Stimulated activated CD4-positive, alpha-beta T cell treated with anti-CD3 and anti-CD28 coated beads, Interleukin-1b, Interleukin-23, amount 100 ng/mL, for 4 hours (primary cell): ENCODE measurements at regions not wholly inside any gene's neighbourhood (a gene's known extent, or its start where the extent isn't known, plus 50 kb on each side); places are given as distances from the start of the nearest gene placed in this dataset.

Source experiments
- DNase-seq, 2 donors: peaks; one replicate each; pipeline ENCODE4 v3.0.0-alpha.2; 2020; ENCODE audit warnings: low read depth in 2 of 2

DNA sequence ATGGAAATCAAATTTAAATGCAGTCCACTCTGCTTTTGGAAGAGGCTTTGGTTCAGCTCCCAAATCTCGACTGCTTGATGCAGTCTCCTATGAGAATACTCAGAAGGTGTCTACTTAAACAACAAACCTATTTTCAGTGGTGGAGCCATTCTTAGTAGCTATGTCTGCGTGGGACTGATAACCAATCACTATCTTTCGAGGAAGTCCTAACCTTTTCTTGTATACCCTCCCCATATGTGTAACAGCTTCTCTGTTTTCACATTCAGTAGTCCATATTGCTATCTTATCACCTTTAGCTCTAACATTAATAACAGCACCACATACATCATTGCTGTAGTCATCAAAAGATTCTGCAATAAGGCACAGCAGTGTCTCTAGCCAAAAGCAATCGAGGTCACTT lies 333.0 kb upstream of the ATP11B start:
- DNase-seq, result no peak

- DNase-seq, result no peak
Observed at GRCh38 chr3:182462152-182462551, 331.2 kb upstream of the ATP11B start.

DNA sequence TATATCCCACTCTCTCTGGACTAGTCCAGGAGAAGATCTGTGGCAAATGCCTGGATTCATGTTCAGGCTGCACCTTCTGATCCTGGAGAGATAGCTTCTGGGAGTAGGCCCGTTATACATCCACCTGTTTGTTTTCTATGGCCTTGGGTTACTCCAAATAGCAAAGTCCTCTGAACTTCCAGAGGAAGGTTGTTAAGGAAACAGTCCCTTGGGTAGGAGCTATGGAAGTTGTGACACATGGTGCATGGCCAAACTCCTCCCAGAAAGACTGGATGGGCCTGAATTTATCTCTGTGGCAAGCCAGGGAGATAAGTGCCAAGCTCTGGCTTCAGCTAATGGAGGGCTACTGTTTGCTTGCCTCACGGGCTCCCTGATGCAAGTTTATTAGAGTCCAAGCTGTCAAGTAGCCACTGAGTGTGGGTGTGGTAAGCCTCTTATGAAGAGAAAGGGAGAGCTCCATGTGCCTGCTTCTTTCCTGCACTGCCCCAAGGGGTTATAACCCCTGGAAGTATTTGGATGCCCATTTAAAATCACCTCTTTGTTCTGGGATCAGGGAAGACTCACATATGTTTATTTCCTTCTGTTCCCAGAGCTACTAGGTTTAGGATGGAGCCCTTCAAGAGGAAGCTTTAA lies 328.7 kb upstream of the ATP11B start:
- DNase-seq, result no peak

DNA sequence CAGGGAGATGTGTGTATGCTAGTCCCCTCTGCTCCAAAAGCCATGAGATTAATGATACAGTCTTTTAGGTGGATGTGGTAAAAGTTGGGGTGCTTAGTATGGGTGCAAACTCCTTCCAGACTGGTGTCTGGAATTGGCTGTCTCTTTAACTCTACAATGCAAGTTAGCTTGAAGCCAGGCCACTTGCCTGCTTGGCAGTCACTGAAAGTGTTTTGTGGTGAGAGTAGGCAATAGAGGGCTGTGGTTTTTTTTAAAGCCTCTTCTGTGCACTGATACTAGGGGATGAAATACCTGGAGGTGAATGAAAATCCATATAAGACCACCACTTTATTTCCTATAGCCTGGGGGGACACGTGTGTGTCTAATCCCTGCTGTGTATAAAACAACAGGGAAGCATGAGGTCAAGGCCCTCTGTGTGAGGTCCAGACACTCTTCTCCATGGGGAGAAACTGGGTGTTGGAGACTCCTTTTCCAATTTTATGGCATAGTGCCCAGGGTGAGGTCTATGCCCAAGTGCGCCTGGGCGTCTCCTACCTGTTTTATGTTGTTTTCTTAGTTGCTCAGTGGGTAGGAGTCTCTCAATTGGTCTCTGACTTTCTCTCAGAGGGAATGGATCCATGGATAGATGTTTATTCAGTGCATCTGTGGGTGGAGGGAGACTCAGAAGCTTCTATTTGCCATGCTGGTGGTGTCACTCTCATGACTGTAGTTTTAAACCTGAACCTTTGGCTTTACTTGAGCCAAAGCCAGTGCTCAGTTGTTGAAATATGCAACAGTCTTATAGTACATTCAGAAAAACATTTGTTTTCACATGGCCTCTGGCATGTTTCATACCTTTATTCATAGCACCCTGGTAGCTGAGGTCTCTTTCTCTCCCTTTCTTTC lies 327.8 kb upstream of the ATP11B start:
- no peak for DNase-seq

- DNase-seq, result no peak
Observed at GRCh38 chr3:182469086-182469485, 324.2 kb upstream of the ATP11B start.

- DNase-seq, result no peak
Observed at GRCh38 chr3:182470187-182470586, 323.1 kb upstream of the ATP11B start.

DNA sequence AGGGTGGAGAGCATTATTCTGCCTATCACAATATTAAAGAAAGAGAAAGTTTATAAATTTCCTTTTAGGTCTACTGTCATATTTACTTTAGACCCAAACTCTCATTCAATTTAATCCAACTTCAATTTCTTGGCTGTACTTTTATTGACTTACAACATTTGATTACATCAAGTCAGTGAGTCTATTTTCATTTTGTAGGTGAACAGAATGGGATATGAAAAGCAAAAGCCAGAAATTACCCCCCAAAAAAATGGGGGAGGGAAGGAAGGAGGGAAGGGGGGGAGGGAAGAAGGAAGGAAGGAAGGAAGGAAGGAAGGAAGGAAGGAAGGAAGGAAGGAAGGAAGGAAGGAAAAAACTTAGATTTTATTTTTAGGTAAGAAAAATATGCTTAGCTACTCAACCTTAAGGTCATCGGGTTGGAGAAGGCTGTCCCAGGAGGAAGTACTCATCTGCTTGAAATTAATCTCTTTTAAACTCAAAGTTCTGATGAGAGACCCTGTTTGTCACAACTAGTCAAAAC lies 320.1 kb upstream of the ATP11B start:
- no peak for DNase-seq

GRCh38 chr3:182478369-182478768 lies 314.9 kb upstream of the ATP11B start:
- no peak for DNase-seq

- no peak for DNase-seq
Observed at GRCh38 chr3:182479419-182480336, 313.6 kb upstream of the ATP11B start.

DNA sequence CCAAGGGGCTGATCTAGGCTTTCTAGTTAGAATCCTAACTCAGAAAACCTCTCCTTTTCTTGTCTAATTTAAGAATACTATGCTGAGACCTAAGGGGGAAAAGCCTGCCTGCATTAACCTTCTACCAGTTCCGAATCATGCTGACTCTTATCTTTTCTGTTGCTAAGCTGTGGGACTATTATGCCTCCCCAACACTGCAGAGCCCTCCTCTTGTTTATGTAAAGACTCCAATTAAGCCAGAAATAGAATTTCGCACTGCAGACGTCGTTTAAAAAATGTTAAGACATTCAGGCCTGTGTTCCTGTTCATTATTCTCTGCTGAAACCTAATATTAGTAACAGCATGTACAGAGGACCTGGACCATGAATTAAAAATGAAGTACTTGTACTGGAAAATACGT lies 310.6 kb upstream of the ATP11B start:
- DNase-seq, result no peak

DNA sequence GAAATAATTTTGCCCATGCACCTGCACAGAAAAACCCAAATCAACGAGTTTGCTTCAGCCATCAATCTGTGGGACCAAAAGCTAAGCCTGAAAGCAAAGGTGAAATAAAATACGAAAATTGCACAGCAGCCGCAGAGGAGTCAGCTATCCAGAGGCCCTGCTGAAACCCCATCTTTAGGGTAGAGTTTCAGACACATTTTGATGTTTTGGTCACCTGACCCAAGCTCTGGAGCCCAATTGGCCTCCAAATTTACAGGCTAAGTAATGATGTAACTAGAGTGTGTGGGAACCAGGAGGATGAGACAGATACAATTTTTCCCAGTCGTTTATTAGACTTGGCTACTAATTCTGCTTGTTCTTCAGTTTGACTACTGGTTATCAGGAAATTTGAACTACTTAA lies 308.6 kb upstream of the ATP11B start:
- DNase-seq, result no peak

DNA sequence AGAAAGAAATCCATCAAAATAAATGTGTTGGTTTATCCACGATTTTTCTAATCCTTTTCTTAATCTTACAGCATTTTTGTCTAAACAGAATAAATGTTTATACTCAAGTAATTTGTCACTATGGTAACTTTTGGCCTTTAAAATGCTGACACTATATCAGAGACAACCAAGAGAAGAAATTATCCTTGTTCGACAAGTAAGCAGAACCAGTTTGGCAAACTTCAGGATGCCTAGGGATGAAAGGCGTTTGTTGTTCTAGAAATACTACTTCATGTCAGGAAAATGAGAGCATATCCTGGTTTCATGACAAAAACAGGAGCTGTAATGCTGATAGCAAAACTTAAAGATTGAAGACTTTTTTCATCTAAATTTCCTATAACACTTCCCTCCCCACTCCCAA lies 308.0 kb upstream of the ATP11B start:
- no peak for DNase-seq

DNA sequence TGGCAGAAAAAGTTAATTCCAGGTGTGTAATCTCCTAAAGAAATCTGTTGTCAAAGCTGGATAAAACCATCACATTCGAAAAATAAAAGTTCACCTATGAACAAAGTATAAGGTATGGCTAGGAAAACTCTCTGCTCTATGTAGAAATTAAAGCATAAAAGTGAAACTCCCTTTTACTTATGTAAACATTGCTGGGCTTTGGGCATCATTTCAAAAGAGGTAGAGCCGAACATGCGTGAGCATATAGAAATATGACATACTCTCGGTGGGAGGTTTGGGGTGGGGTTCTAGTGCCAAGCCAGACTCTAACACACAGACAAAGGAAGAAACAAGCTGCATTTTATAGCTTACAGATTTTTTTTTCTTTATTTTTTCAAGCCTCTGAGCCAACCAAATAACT lies 306.8 kb upstream of the ATP11B start:
- DNase-seq, result no peak

- DNase-seq, result no peak
Observed at GRCh38 chr3:182487143-182487542, 306.2 kb upstream of the ATP11B start.

DNA sequence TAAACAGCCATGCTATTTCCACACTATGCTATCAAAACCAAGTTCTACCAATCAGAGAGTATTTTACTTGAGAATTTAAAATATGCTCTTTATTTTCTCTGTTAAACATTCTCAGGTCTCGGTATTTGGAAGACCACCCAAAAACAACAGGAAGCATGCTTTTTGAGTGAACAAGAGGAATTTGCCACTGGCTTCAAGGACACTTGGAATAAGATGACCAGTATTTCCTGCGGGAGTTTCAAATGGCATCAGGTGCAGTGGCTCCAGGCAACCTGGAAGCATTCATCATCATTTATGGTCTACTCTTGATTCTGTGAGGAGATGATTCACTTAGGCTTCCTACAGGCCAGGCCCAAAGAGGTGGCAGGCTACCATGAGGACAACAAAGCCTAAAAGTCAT lies 305.7 kb upstream of the ATP11B start:
- DNase-seq, result no peak

DNA sequence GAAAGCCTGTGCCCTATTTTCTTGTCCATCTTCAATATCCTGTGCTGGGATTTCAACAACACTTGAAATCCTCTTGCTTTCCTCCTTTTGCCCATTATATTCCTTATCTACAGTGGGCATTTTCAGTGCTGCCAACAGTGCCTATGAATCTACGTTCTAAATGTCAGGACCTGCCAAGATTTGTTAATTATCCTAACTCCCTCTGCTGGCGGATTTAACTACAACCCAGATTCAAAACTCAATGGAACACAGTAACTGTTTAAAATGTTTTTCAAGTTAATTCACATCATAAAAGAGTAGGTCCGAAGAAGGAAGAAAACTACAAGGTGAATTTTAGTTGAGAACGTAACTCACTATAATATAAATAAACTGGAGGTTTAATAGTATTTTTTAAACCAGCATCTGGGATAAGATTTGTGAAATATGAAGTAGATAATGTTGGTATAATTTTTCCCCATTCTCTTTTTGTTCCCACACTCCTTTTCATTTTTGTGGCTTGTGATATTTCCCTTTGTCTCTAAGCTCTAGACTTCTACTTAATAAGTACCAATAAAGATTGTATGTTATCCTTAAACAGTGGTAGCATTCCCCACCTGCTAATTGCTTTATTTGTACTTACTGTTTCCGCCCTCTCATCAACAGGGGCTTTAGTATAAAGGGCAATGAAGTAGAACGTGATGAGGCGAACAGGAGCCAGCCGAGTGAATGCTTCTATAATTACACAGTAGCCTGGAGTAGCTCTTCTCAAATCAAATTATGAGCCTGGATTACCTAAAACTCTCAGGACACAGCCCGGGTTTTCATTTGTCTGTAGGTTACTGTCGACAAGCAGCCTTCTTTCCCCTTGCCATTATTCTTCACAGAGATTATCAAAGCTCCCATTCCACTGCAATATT lies 302.5 kb upstream of the ATP11B start:
- DNase-seq, result no peak

DNA sequence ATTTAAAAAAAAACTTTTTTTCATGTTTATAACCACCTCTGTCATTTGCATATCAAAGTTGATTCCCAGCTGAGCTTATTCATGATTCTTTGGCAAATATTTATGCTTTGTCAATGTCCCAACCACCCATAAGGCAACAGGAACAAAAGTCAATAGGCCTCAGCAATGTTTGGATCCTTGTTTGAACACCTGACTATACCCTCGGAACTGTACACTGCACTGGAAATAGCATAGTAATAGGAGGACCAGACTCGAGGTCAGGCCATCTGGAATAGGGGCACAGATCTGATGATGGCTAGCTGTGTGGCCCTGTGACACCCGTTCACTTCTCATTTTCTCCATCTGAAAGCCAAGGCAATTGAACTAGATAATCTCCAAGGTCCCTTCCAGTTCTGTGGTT lies 301.7 kb upstream of the ATP11B start:
- no peak for DNase-seq

DNA sequence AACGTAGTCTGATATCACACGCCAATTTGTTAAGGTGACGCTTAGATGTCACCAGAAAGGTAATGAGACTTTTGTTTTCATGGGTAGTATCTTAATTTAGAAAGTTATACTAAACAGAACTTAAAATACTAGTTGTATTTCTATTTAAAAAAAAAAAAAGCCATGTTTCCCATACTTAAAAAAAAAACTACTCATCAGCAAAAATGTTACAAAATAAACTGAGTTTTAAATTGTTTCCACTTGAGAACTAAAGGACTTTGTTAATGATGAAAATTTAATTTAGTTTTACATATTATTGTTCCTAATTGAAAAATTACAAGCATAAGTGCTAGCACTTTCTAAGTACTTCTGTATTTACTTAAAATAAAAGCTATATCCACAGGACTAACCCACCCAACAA lies 300.8 kb upstream of the ATP11B start:
- no peak for DNase-seq

DNA sequence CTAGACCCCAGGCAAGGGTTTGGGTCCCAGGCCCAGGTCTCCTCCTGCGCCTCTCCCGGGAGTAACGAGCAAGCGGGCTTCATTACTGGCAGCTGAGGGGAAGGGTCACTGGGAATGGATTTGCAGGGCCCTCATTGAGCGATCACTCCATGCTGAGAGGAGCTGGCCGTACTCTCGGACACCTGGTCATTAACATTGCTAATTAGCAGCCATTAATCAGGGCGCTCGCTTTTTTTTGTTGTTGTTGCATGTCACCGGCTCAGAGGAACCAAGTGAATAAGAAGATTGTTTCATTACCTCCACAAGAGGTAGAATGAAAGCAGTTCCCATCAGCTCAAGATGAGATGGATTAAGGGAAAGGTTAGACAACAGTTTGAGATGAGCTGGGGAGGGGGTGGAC lies 293.0 kb upstream of the ATP11B start:
- no peak for DNase-seq

- DNase-seq, result no peak
Observed at GRCh38 chr3:182501856-182502255, 291.4 kb upstream of the ATP11B start.

GRCh38 chr3:182503401-182503800 lies 289.9 kb upstream of the ATP11B start:
- no peak for DNase-seq
